Fibroblast of lung (primary cell): ENCODE measurements at regions not wholly inside any gene's neighbourhood (a gene's known extent, or its start where the extent isn't known, plus 50 kb on each side); places are given as distances from the start of the nearest gene placed in this dataset.

Experiments
- DNase-seq, 2 donors: peaks; one replicate each; pipeline versions ENCODE4 v3.0.0 to v3.0.0-alpha.2; 2010; ENCODE audit warnings: low read depth in 2 of 2
- H2AFZ ChIP-seq: 2 replicates; pipeline ENCODE4 v1.5.1; 2012; ENCODE audit warnings: low read length, control low read depth, inconsistent platforms
- H3K27ac ChIP-seq: 2 replicates; pipeline ENCODE4 v1.5.1; 2011; ENCODE audit warnings: low read length, control low read depth; ENCODE audit not compliant: insufficient read depth
- H3K27me3 ChIP-seq: 2 replicates; pipeline ENCODE4 v1.5.1; 2011; ENCODE audit warnings: mild to moderate bottlenecking, low read length; ENCODE audit not compliant: control insufficient read depth, insufficient read depth
- H3K36me3 ChIP-seq: 2 replicates; pipeline ENCODE4 v1.5.1; 2011; ENCODE audit warnings: low read length; ENCODE audit not compliant: control insufficient read depth, insufficient read depth
- H3K4me1 ChIP-seq: 2 replicates; pipeline ENCODE4 v1.5.1; 2011; ENCODE audit warnings: low read length; ENCODE audit not compliant: control insufficient read depth, insufficient read depth; ENCODE audit errors: extremely low read depth
- H3K4me2 ChIP-seq: 2 replicates; pipeline ENCODE4 v1.5.1; 2011; ENCODE audit warnings: low read length, control low read depth; ENCODE audit not compliant: insufficient read depth; ENCODE audit errors: extremely low read depth
- H3K4me3 ChIP-seq, 4 experiments: fragments of 200-600 bp in 1 of 4; sonication (generic) in 1 of 4; replicated peaks in 1 of 4; 2 replicates each; pipeline ENCODE4 v1.5.1; 2011 to 2016; ENCODE audit warnings: low read length in 4 of 4, low read depth in 3 of 4, mild to moderate bottlenecking in 3 of 4, control low read depth in 2 of 4, inconsistent platforms in 1 of 4, mixed read lengths in 1 of 4; ENCODE audit not compliant: insufficient read depth in 1 of 4; ENCODE audit errors: control extremely low read depth in 1 of 4
- H3K79me2 ChIP-seq: 2 replicates; pipeline ENCODE4 v1.5.1; 2012; ENCODE audit warnings: mild to moderate bottlenecking, low read length, inconsistent platforms; ENCODE audit not compliant: control insufficient read depth, insufficient read depth
- H3K9ac ChIP-seq: 2 replicates; pipeline ENCODE4 v1.5.1; 2011; ENCODE audit warnings: mild to moderate bottlenecking, low read length, control low read depth; ENCODE audit not compliant: insufficient read depth
- H3K9me3 ChIP-seq: 2 replicates; pipeline ENCODE4 v1.5.1; 2012; ENCODE audit warnings: low read depth, low read length; ENCODE audit not compliant: control insufficient read depth, insufficient read depth
- H4K20me1 ChIP-seq: 2 replicates; pipeline ENCODE4 v1.5.1; 2011; ENCODE audit warnings: low read length; ENCODE audit not compliant: control insufficient read depth, insufficient read depth; ENCODE audit errors: extremely low read depth
- EZH2 ChIP-seq: IDR thresholded peaks from 2 replicates; pipeline ENCODE4 v1.5.1; 2012; ENCODE audit warnings: low read length, control low read depth, mild to moderate bottlenecking; ENCODE audit errors: missing control alignments
- TF ChIP-seq, protein P1 (sequence below), 2 donors: IDR thresholded peaks in 1 of 2; conservative IDR thresholded peaks in 1 of 2; 1 replicate in 1 of 2; 2 replicates in 1 of 2; pipeline ENCODE4 v1.5.1; 2011 to 2012; ENCODE audit warnings: low read length in 2 of 2, control low read depth in 1 of 2, inconsistent platforms in 1 of 2, low read depth in 1 of 2, mild to moderate bottlenecking in 1 of 2

DNA sequence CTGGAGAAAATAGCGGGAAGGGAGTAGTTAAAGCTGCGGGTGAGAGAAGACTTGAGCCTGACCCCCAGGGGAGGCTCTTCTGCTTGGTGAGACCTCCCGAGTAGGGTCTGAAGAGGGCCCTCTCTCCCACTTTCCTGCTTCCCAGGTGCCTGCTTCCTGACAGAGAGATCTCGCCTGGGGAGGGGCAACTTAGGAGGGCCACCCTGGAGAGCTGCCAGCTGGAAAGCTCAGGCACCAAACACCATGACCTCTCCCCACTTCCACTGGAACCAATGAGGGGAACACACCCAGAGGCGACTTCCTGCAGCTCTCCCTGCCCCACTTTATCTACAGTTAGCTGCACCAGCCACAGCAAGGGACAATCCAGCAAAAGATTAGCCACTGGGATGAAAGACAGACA, 208.0 kb downstream of the TBXT start:
- H3K9me3 ChIP-seq = no peaks in the 10 kb centered on the region
- no peak overlapping the region for H3K4me2 ChIP-seq
- H3K27ac ChIP-seq = no peak overlapping the region
- no peaks in the 10 kb centered on the region for H3K4me1 ChIP-seq
- no peaks in the 10 kb centered on the region for H3K36me3 ChIP-seq
- H3K9ac ChIP-seq = no peak overlapping the region
- TF ChIP-seq, protein P1, sequence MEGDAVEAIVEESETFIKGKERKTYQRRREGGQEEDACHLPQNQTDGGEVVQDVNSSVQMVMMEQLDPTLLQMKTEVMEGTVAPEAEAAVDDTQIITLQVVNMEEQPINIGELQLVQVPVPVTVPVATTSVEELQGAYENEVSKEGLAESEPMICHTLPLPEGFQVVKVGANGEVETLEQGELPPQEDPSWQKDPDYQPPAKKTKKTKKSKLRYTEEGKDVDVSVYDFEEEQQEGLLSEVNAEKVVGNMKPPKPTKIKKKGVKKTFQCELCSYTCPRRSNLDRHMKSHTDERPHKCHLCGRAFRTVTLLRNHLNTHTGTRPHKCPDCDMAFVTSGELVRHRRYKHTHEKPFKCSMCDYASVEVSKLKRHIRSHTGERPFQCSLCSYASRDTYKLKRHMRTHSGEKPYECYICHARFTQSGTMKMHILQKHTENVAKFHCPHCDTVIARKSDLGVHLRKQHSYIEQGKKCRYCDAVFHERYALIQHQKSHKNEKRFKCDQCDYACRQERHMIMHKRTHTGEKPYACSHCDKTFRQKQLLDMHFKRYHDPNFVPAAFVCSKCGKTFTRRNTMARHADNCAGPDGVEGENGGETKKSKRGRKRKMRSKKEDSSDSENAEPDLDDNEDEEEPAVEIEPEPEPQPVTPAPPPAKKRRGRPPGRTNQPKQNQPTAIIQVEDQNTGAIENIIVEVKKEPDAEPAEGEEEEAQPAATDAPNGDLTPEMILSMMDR (conservative IDR thresholded peaks at IDR 0.05 in 1 of 2, IDR thresholded peaks at IDR 0.05 in 1 of 2; ENCODE audit: low read depth in 1 of 2, low read length in 2 of 2) = no peak
- no peak overlapping the region for H2AFZ ChIP-seq
- no peaks in the 10 kb centered on the region for H3K27me3 ChIP-seq
- no peaks in the 10 kb centered on the region for H4K20me1 ChIP-seq
- H3K79me2 ChIP-seq = no peaks in the 10 kb centered on the region
- no peak overlapping the region for H3K4me3 ChIP-seq
- DNase-seq = no peak

DNA sequence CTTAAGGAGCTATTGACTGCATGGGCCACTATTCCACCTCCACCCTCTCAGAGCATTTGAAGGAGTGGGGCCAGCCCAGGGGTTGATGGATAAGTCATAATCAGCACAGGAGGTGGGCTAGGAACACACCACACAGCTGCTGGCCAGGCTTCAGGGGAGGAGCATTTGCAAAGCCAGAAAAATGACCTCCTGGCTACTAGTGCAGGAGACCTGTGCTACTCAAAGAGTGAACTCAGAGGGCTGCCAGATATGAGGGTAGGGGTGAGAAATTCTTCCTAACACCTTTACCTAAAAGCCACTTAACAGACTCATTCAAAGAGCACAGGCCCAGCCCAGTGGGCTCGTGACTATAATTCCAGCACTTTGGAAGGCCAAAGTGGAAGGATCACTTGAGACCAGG, 210.8 kb downstream of the TBXT start:
- Histone ChIP-seq H4K20me1 (no peaks in the 10 kb centered on the region), H3K27ac (no peak overlapping the region), H3K9ac (no peak overlapping the region), H3K27me3 (no peaks in the 10 kb centered on the region), H3K4me1 (no peaks in the 10 kb centered on the region), H3K79me2 (no peaks in the 10 kb centered on the region), H3K4me2 (no peak overlapping the region), H3K4me3 (no peak overlapping the region), H3K9me3 (no peaks in the 10 kb centered on the region), H2AFZ (no peak overlapping the region), H3K36me3 (no peaks in the 10 kb centered on the region)
- no peak for TF ChIP-seq EZH2
- TF ChIP-seq, protein P1 (conservative IDR thresholded peaks at IDR 0.05 in 1 of 2, IDR thresholded peaks at IDR 0.05 in 1 of 2; ENCODE audit: low read depth in 1 of 2, low read length in 2 of 2) = no peak
- DNase-seq = no peak

DNA sequence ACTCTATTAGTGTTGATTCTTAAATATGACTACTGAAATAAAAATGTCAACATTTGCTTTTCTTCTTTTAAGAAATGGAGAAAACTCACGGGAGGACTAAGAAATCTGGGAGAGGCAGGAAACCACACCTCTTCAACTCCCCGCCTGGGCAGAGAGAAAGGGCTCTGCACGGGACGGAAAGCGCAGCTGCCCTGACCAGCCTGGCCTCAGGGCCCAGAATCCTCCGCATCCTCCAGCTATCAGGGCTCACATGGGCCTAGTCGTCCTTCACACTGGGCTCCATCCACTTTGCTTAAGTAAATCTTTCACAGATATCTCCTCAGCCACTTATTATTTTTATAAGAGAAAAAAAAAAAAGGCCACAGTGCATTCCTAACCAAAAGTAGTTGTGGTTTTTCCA, 215.1 kb downstream of the TBXT start:
- H4K20me1 ChIP-seq = no peaks in the 10 kb centered on the region
- H3K27ac ChIP-seq = no peak overlapping the region
- H3K4me2 ChIP-seq = no peak overlapping the region
- no peak overlapping the region for H3K4me3 ChIP-seq
- H2AFZ ChIP-seq = no peak overlapping the region
- H3K9ac ChIP-seq = no peak overlapping the region
- TF ChIP-seq, protein P1 (conservative IDR thresholded peaks at IDR 0.05 in 1 of 2, IDR thresholded peaks at IDR 0.05 in 1 of 2; ENCODE audit: low read depth in 1 of 2, low read length in 2 of 2) = no peak
- TF ChIP-seq EZH2 = no peak
- H3K4me1 ChIP-seq = no peaks in the 10 kb centered on the region
- H3K79me2 ChIP-seq = no peaks in the 10 kb centered on the region
- H3K9me3 ChIP-seq = no peaks in the 10 kb centered on the region
- DNase-seq = no peak
- H3K27me3 ChIP-seq = no peaks in the 10 kb centered on the region
- no peaks in the 10 kb centered on the region for H3K36me3 ChIP-seq
